NT2/D1 (cell line): ENCODE measurements at regions not wholly inside any gene's neighbourhood (a gene's known extent, or its start where the extent isn't known, plus 50 kb on each side); places are given as distances from the start of the nearest gene placed in this dataset.

Experiments used
- SUZ12 ChIP-seq: IDR thresholded peaks from 2 replicates; pipeline ENCODE4 v1.6.1; 2011; ENCODE audit not compliant: insufficient read length, insufficient read depth; ENCODE audit errors: extremely low read depth
- YY1 ChIP-seq: IDR thresholded peaks from 2 replicates; pipeline ENCODE4 v1.6.1; 2011; ENCODE audit not compliant: insufficient read length, insufficient read depth

DNA sequence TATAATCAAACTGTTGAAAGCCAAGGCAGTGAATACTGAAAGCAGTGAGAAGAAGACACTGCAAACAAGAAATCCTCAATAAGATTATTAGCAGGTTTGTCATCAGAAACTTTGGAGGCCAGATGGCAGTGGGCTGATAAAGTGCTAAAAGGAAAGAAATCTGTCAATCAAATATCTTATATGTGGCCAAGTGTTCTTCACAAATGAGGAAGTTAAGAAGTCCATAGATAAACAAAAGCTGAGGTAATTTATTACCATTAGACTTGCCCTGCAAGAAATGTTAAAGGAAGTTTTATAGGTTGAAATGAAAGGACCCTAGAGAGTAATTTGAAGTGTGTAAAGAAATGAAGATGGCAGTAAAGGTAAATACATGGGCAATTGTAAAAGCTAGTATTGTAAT lies 586.6 kb downstream of the RAPGEF2 start:
- no peak for TF ChIP-seq SUZ12
- no peak for TF ChIP-seq YY1
